IMR-90 (cell line): ENCODE measurements at regions not wholly inside any gene's neighbourhood (a gene's known extent, or its start where the extent isn't known, plus 50 kb on each side); places are given as distances from the start of the nearest gene placed in this dataset.

ENCODE experiments used
- CTCF ChIP-seq: conservative IDR thresholded peaks from 2 replicates; pipeline ENCODE4 v1.5.1; 2012; ENCODE audit warnings: mild to moderate bottlenecking, low read depth, low read length, improper control_type of control experiment
- POLR2A ChIP-seq: IDR thresholded peaks from 2 replicates; pipeline ENCODE4 v1.6.1; 2012; ENCODE audit warnings: mild to moderate bottlenecking, low read depth, low read length

GRCh38 chr13:102960959-102961358 lies 105.3 kb downstream of the SLC10A2 start:
- TF ChIP-seq POLR2A: no peak
- TF ChIP-seq CTCF: no peak
